ENCODE measurements at regions not wholly inside any gene's neighbourhood (a gene's known extent, or its start where the extent isn't known, plus 50 kb on each side); places are given as distances from the start of the nearest gene placed in this dataset.

DNA sequence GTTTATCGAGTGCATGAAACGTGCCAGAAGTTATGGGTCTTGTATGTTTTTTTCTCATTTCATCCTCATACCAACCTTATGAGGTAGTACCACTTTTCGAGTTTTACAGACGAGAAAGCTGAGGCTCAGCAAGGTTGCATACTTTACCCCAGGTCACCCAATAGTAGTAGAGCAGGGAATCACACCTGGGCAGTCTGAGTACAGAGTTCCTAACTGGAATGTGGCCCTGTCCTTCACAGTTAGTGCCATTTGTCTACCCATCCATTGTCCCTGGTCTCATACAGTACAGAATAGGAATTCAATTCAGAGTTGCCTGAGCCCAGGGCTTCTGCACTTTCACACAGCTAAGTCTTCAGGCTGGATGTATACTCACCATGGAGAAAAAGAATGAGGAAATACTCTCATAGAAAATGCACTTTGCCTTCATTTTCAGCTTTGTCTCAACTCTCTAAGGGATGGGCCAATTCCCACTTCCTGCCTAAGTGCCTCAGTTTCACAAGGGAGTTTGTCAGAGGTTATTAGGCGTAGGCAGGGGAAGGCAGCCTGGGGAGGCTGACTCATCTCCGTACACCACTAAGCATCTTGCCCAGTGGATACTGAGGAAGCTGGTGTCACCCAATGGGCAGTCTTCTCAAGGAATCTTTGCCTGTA, 93.2 kb downstream of the TMEM212 start:
- Histone ChIP-seq H2AFZ (ENCODE audit: low read length) (no peak overlapping the region), H3K36me3 (replicated peaks in 1 of 2; ENCODE audit: control insufficient read depth in 2 of 2, insufficient read depth in 2 of 2, low read length in 2 of 2) (no peaks in the 10 kb centered on the region), H3K4me1 (ENCODE audit: control insufficient read depth in 2 of 2, insufficient read depth in 1 of 2, low read depth in 1 of 2, low read length in 2 of 2) (peaks cover 0 to 1% of the 10 kb centered on the region in 2 donors), H3K27ac (replicated peaks; ENCODE audit: low read length) (no peak overlapping the region), H3K4me2 (ENCODE audit: insufficient read depth, low read length, poor library complexity, severe bottlenecking) (no peak overlapping the region), H3K79me1 (ENCODE audit: low read depth, low read length) (no peaks in the 10 kb centered on the region), H3K4me3 (ENCODE audit: low read length in 2 of 2) (no peak overlapping the region), H3K18ac (ENCODE audit: low read length) (no peak overlapping the region), H4K91ac (ENCODE audit: low read depth, low read length, poor library complexity) (no peak overlapping the region), H2BK15ac (ENCODE audit: low read length) (no peak overlapping the region), H3K27me3 (ENCODE audit: control insufficient read depth in 3 of 3, insufficient read depth in 3 of 3, low read depth in 1 of 3, low read length in 3 of 3) (no peaks in the 10 kb centered on the region), H2AK5ac (ENCODE audit: low read depth, low read length) (no peak overlapping the region), H3K23ac (ENCODE audit: low read depth, low read length, poor library complexity) (no peak overlapping the region), H3K14ac (ENCODE audit: low read length) (no peak overlapping the region), H2BK12ac (ENCODE audit: low read length) (no peak overlapping the region), H3K9ac (ENCODE audit: low read depth, low read length, poor library complexity) (no peak overlapping the region), H2BK120ac (ENCODE audit: low read depth, low read length) (no peak overlapping the region), H2BK5ac (ENCODE audit: low read length) (no peak overlapping the region), H4K8ac (ENCODE audit: low read depth, low read length) (no peak overlapping the region), H3K4ac (ENCODE audit: low read length) (no peak overlapping the region), H3K9me3 (replicated peaks in 1 of 2; ENCODE audit: control insufficient read depth in 2 of 2, insufficient read depth in 1 of 2, low read depth in 1 of 2, low read length in 2 of 2) (no peaks in the 10 kb centered on the region)
- DNase-seq (ENCODE audit: low spot score): no peak
- WGBS, 2 donors (ENCODE audit: extremely low coverage in 2 of 2, insufficient read length in 2 of 2, insufficient replicate concordance in 1 of 2): no CpG with 5 or more reads among the region's 6 CpGs

DNA sequence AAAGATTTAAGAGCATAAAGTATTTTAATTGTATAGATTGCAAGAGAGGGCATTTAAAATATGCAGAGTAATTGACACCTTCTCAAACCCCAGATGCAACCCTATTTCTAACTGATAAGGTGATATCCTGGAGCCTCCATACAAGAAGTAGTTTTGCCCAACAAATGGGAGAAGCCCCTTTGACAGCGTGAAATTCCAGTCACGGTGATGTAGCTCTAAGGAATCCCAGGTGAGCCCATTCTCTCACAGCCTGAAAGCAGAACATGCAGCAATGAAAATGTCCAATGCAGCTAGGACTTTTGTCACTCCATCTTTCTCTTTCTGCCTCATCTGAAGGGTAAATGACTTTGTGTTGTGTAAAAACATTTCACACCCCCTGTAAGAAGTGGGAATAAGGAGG, 96.4 kb downstream of the TMEM212 start:
- Histone ChIP-seq H2BK120ac (ENCODE audit: low read depth, low read length) (no peak overlapping the region), H3K4ac (ENCODE audit: low read length) (no peak overlapping the region), H2AK5ac (ENCODE audit: low read depth, low read length) (no peak overlapping the region), H3K9ac (ENCODE audit: low read depth, low read length, poor library complexity) (no peak overlapping the region), H3K23ac (ENCODE audit: low read depth, low read length, poor library complexity) (no peak overlapping the region), H2BK5ac (ENCODE audit: low read length) (no peak overlapping the region), H4K8ac (ENCODE audit: low read depth, low read length) (no peak overlapping the region), H3K14ac (ENCODE audit: low read length) (no peak overlapping the region), H2AFZ (ENCODE audit: low read length) (no peak overlapping the region), H3K27me3 (ENCODE audit: control insufficient read depth in 3 of 3, insufficient read depth in 3 of 3, low read depth in 1 of 3, low read length in 3 of 3) (no peaks in the 10 kb centered on the region), H3K27ac (replicated peaks; ENCODE audit: low read length) (no peak overlapping the region), H3K4me3 (ENCODE audit: low read length in 2 of 2) (no peak overlapping the region), H4K91ac (ENCODE audit: low read depth, low read length, poor library complexity) (no peak overlapping the region), H2BK12ac (ENCODE audit: low read length) (no peak overlapping the region), H3K79me1 (ENCODE audit: low read depth, low read length) (no peaks in the 10 kb centered on the region), H3K4me1 (ENCODE audit: control insufficient read depth in 2 of 2, insufficient read depth in 1 of 2, low read depth in 1 of 2, low read length in 2 of 2) (peaks cover 0 to 1% of the 10 kb centered on the region in 2 donors), H2BK15ac (ENCODE audit: low read length) (no peak overlapping the region), H3K9me3 (replicated peaks in 1 of 2; ENCODE audit: control insufficient read depth in 2 of 2, insufficient read depth in 1 of 2, low read depth in 1 of 2, low read length in 2 of 2) (no peaks in the 10 kb centered on the region), H3K18ac (ENCODE audit: low read length) (no peak overlapping the region), H3K36me3 (replicated peaks in 1 of 2; ENCODE audit: control insufficient read depth in 2 of 2, insufficient read depth in 2 of 2, low read length in 2 of 2) (no peaks in the 10 kb centered on the region), H3K4me2 (ENCODE audit: insufficient read depth, low read length, poor library complexity, severe bottlenecking) (no peak overlapping the region)
- no CpG with 5 or more reads among the region's 2 CpGs for WGBS, 2 donors (ENCODE audit: extremely low coverage in 2 of 2, insufficient read length in 2 of 2, insufficient replicate concordance in 1 of 2)
- no peak for DNase-seq (ENCODE audit: low spot score)

- no CpG with 5 or more reads among the region's 4 CpGs for WGBS, 2 donors (ENCODE audit: extremely low coverage in 2 of 2, insufficient read length in 2 of 2, insufficient replicate concordance in 1 of 2)
- H3K4ac ChIP-seq (ENCODE audit: low read length): no peak overlapping the region
- no peak overlapping the region for H2BK120ac ChIP-seq (ENCODE audit: low read depth, low read length)
Observed at GRCh38 chr3:171940151-171940649, 97.1 kb downstream of the TMEM212 start.

GRCh38 chr3:171943262-171944117, 95.9 kb upstream of the FNDC3B start:
- Histone ChIP-seq H3K14ac (ENCODE audit: low read length) (no peak overlapping the region), H3K4ac (ENCODE audit: low read length) (no peak overlapping the region), H3K9me3 (replicated peaks in 1 of 2; ENCODE audit: control insufficient read depth in 2 of 2, insufficient read depth in 1 of 2, low read depth in 1 of 2, low read length in 2 of 2) (no peaks in the 10 kb centered on the region), H2BK15ac (ENCODE audit: low read length) (no peak overlapping the region), H3K79me1 (ENCODE audit: low read depth, low read length) (no peaks in the 10 kb centered on the region), H4K8ac (ENCODE audit: low read depth, low read length) (no peak overlapping the region), H2BK12ac (ENCODE audit: low read length) (no peak overlapping the region), H2AK5ac (ENCODE audit: low read depth, low read length) (no peak overlapping the region), H3K4me2 (ENCODE audit: insufficient read depth, low read length, poor library complexity, severe bottlenecking) (no peak overlapping the region), H3K36me3 (replicated peaks in 1 of 2; ENCODE audit: control insufficient read depth in 2 of 2, insufficient read depth in 2 of 2, low read length in 2 of 2) (no peaks in the 10 kb centered on the region), H3K4me1 (ENCODE audit: control insufficient read depth in 2 of 2, insufficient read depth in 1 of 2, low read depth in 1 of 2, low read length in 2 of 2) (peaks cover 0 to 1% of the 10 kb centered on the region in 2 donors), H3K18ac (ENCODE audit: low read length) (no peak overlapping the region), H2AFZ (ENCODE audit: low read length) (no peak overlapping the region), H3K4me3 (ENCODE audit: low read length in 2 of 2) (no peak overlapping the region), H2BK120ac (ENCODE audit: low read depth, low read length) (no peak overlapping the region), H3K23ac (ENCODE audit: low read depth, low read length, poor library complexity) (no peak overlapping the region), H3K9ac (ENCODE audit: low read depth, low read length, poor library complexity) (no peak overlapping the region), H3K27me3 (ENCODE audit: control insufficient read depth in 3 of 3, insufficient read depth in 3 of 3, low read depth in 1 of 3, low read length in 3 of 3) (no peaks in the 10 kb centered on the region), H4K91ac (ENCODE audit: low read depth, low read length, poor library complexity) (no peak overlapping the region), H2BK5ac (ENCODE audit: low read length) (no peak overlapping the region), H3K27ac (replicated peaks; ENCODE audit: low read length) (no peak overlapping the region)
- WGBS, 2 donors (ENCODE audit: extremely low coverage in 2 of 2, insufficient read length in 2 of 2, insufficient replicate concordance in 1 of 2): no CpG with 5 or more reads among the region's 17 CpGs
- no peak for DNase-seq (ENCODE audit: low spot score)

More at GRCh38 chr3:171940151-171940649, 97.1 kb downstream of the TMEM212 start:
- H3K27me3 ChIP-seq (ENCODE audit: control insufficient read depth in 3 of 3, insufficient read depth in 3 of 3, low read depth in 1 of 3, low read length in 3 of 3): no peaks in the 10 kb centered on the region
- H3K18ac ChIP-seq (ENCODE audit: low read length): no peak overlapping the region
- no peaks in the 10 kb centered on the region for H3K36me3 ChIP-seq (replicated peaks in 1 of 2; ENCODE audit: control insufficient read depth in 2 of 2, insufficient read depth in 2 of 2, low read length in 2 of 2)
- H2BK12ac ChIP-seq (ENCODE audit: low read length): no peak overlapping the region
- H3K14ac ChIP-seq (ENCODE audit: low read length): no peak overlapping the region
- peak overlapping the region; percentile 16 for H3K23ac ChIP-seq (ENCODE audit: low read depth, low read length, poor library complexity)
- no peak overlapping the region for H4K8ac ChIP-seq (ENCODE audit: low read depth, low read length)
- H2AFZ ChIP-seq (ENCODE audit: low read length): no peak overlapping the region
- no peaks in the 10 kb centered on the region for H3K9me3 ChIP-seq (replicated peaks in 1 of 2; ENCODE audit: control insufficient read depth in 2 of 2, insufficient read depth in 1 of 2, low read depth in 1 of 2, low read length in 2 of 2)
- no peak overlapping the region for H3K9ac ChIP-seq (ENCODE audit: low read depth, low read length, poor library complexity)
- no peak overlapping the region for H2BK15ac ChIP-seq (ENCODE audit: low read length)
- peaks cover 0 to 1% of the 10 kb centered on the region in 2 donors for H3K4me1 ChIP-seq (ENCODE audit: control insufficient read depth in 2 of 2, insufficient read depth in 1 of 2, low read depth in 1 of 2, low read length in 2 of 2)
- H3K4me3 ChIP-seq (ENCODE audit: low read length in 2 of 2): no peak overlapping the region
- no peaks in the 10 kb centered on the region for H3K79me1 ChIP-seq (ENCODE audit: low read depth, low read length)
- DNase-seq (ENCODE audit: low spot score): no peak
- no peak overlapping the region for H2AK5ac ChIP-seq (ENCODE audit: low read depth, low read length)
- no peak overlapping the region for H2BK5ac ChIP-seq (ENCODE audit: low read length)
- H3K27ac ChIP-seq (replicated peaks; ENCODE audit: low read length): no peak overlapping the region
- H3K4me2 ChIP-seq (ENCODE audit: insufficient read depth, low read length, poor library complexity, severe bottlenecking): no peak overlapping the region
- no peak overlapping the region for H4K91ac ChIP-seq (ENCODE audit: low read depth, low read length, poor library complexity)
